DOHH2 (cell line): ENCODE measurements at regions not wholly inside any gene's neighbourhood (a gene's known extent, or its start where the extent isn't known, plus 50 kb on each side); places are given as distances from the start of the nearest gene placed in this dataset.

ENCODE experiments used
- EZH2phosphoT487 ChIP-seq: fragments of 200-600 bp; sonication (generic); IDR thresholded peaks from 2 replicates; pipeline ENCODE4 v1.6.1; 2017; ENCODE audit warnings: borderline replicate concordance, mild to moderate bottlenecking, antibody characterized with exemption, low read length, moderate library complexity, mixed read lengths
- TF ChIP-seq, protein P1 (sequence below): fragments of 200-600 bp; sonication (generic); IDR thresholded peaks from one replicate; pipeline ENCODE4 v1.5.1; 2014; ENCODE audit warnings: antibody characterized with exemption, mild to moderate bottlenecking, low read depth, low read length; ENCODE audit not compliant: poor library complexity, severe bottlenecking

DNA sequence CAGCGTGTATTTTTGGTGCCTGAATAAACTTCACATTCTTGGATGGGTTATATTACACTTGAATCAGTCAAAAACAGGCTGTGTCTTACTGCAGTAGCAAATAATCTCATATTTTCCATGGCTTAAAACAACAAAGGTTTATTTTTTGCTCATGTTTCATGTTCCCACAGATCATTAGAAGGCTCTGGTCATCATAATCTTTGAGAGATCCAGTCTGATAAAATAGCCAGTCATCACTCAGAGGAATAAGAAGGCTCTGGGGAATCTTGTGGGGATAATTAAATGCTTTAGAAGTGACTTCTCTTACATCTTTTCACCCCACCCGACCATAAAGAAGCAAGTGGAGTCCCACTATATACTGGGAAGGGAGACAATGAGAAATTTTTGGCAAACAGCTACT, 417.7 kb downstream of the PSAT1 start:
- TF ChIP-seq, protein P1, sequence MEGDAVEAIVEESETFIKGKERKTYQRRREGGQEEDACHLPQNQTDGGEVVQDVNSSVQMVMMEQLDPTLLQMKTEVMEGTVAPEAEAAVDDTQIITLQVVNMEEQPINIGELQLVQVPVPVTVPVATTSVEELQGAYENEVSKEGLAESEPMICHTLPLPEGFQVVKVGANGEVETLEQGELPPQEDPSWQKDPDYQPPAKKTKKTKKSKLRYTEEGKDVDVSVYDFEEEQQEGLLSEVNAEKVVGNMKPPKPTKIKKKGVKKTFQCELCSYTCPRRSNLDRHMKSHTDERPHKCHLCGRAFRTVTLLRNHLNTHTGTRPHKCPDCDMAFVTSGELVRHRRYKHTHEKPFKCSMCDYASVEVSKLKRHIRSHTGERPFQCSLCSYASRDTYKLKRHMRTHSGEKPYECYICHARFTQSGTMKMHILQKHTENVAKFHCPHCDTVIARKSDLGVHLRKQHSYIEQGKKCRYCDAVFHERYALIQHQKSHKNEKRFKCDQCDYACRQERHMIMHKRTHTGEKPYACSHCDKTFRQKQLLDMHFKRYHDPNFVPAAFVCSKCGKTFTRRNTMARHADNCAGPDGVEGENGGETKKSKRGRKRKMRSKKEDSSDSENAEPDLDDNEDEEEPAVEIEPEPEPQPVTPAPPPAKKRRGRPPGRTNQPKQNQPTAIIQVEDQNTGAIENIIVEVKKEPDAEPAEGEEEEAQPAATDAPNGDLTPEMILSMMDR = no peak
- TF ChIP-seq EZH2phosphoT487 = no peak
